Left cardiac atrium (tissue), 4 donors: ENCODE measurements at regions not wholly inside any gene's neighbourhood (a gene's known extent, or its start where the extent isn't known, plus 50 kb on each side); places are given as distances from the start of the nearest gene placed in this dataset.

Source experiments
- ATAC-seq, 2 donors: fragments of 200-7000 bp; cut with Tn5 transposase; one replicate each; pipeline ENCODE4 v1.9.1; 2020; ENCODE audit warnings: mild to moderate bottlenecking in 2 of 2, moderate library complexity in 2 of 2
- DNase-seq: peaks from one replicate; pipeline ENCODE4 v3.0.0-alpha.2; 2020
- intact Hi-C, 2 donors: fragments of 100-400 bp; cut with DNase I; formaldehyde crosslinking; loops; one replicate each; pipeline versions ENCODE4 v1.14.1 to v1.15.1; 2022 to 2023
- donor health status: DM: no; HTN: yes; CAD: no.
- donor health status: DM: no; HTN: yes; CAD: no; lungs with severe emphysema.
- donor health status: DM: yes; HTN: yes; CAD: no.
- donor health status: Dilated cardiomyopathy.

DNA sequence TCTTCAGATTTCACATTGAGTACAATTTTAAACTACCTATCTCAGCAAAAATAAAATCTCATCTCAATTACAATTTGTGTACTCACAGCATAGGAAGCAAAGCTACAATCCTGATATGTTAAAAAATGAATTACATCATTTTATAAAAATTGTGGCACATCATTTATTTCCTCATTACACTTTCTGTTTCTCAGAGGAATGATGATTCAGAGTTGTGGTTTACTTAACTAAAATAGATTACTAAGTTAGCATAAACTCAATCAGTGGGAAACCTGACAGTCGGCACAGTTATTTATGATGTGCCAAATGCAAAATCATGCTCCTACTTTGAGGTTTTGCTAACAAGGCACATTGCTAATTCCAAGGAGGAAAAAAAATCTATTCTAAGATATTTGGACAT is 325.0 kb downstream of the FBXO8 start:
- intact Hi-C loops, result no loop called here
- DNase-seq (no peak), ATAC-seq (peak in 1 of 2 donors; percentile 57)

DNA sequence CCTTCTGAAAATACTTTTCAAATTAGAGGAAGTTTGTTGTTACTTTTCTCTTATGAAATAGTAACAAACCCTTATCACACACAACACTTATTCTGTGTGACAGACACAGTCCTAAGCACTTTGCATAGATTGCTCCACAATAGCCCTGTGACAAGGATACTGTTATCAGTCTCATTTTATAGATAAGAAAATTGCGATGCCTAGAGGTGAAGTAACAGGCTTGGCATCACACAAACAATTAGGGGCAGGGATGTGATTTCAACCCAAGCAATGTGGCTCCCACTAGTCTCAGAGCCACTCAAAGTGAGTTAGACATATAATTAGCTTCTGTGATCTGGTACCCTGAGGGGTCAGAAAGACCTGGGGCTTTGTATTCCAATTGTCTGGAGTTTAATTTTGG is 339.9 kb downstream of the FBXO8 start:
- peak in 1 of 2 donors; percentile 33 for ATAC-seq
- intact Hi-C loops, result no loop called here

DNA sequence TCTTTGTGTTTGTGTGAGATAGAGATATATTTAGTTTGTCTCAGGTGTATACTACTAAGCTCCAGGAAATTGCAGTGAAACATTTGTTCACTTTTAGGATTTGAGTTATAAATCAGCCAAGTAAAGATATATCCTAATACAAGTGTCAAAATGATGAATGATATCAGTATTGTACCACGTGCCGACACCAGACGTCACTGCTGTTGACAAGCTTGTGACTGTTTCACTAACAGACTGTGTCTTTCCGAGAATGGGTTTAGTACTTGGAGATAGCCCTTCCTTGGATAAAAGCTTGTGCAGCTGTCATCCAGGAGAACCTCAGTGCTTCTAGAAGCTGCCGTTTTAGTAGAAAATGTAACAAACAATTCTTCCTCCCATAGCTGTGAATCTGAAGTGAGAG is 343.3 kb downstream of the FBXO8 start:
- no peak for ATAC-seq
- intact Hi-C loops, result no loop called here
- no peak for DNase-seq

More for the DNA sequence above, 339.9 kb downstream of the FBXO8 start:
- no peak for DNase-seq

DNA sequence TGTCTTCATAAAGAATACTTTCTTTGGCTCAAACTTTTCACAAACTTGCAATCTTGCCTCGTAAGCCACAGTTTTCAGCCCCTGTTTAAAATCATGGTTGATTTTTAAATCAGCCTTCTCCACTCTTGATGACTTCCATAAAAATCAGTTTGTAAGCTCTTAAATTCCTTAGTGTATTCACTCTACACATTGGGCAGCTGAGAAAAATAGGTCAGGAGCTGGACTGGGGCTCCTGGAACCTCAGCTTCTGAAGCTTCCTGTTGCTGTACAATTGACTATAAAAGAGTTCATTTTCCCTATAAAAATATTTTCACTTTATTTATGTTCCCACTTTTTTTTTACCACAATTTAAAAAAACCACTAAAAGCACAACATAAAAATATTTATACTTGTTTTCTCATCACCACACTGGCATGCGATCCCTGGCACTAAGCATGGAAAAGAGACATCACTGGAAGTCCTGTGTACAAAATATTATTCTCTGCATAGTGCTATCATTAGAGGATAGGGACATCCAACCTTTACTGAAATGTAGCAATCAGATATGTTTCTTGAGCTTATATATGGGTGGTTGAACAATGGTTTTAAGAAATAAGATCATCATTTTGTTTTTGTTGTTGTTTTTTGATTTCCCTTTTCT is 345.7 kb downstream of the FBXO8 start:
- DNase-seq (peak; percentile 24), ATAC-seq (no peak)
- intact Hi-C loops, result no loop called here

DNA sequence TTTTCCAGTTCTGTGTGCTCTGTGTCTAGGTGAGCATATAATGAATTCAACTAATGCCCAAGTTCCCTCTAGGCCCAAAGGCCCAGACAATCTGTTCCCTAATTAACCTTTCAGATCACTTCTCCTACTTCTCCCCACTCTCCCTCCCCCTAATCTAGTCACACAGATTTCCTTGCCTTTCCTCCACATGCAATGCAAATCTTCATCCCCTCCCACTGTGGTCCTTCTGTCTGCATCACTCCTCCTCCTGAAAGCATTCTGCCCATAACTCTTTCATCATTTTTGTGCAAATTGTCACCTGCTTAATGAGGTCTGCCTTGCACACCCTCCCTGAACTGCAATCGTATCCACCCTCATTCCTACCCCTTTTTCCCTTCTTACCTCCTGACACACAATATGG is 346.6 kb downstream of the FBXO8 start:
- intact Hi-C loops, result no loop called here
- no peak for DNase-seq
- no peak for ATAC-seq

DNA sequence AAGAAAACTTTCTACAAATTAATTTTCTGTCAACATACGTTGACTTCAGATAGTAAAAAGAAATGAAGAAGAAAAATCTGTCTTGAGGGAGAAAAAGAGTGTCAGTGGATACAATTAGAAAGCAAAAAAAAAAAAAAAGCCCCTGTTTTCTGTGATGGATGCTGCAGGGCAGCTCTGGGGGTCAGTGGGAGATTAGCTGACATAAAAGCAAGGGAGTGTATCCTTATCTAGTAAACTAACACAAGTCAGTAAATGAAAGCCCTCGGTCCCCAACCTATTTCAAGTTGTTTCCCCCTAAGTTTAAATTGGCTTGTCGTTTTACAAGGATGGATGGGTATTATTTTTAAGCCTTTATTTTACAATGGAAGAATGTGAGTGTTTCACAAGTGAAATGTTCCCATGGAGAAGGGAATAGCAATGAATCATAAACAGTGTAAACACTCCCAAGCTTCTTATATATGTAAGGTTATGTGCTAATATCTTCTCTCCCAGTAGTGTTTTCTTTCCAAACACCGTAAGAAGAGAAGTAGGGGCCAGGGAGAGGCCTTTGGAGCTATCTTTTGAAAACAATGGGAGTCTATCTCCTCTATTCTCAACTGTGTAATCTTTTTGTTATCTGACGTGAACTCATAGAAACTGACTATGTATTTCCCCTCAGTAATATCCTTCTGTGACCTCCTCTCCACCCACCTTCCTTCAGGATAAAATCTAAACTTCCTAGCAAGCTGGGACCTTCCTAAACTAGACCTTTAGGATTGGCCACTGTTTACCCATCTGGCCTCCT is 347.7 kb downstream of the FBXO8 start:
- DNase-seq (no peak), ATAC-seq (peak in 1 of 2 donors; percentile 71)
- intact Hi-C loops, result no loop called here

DNA sequence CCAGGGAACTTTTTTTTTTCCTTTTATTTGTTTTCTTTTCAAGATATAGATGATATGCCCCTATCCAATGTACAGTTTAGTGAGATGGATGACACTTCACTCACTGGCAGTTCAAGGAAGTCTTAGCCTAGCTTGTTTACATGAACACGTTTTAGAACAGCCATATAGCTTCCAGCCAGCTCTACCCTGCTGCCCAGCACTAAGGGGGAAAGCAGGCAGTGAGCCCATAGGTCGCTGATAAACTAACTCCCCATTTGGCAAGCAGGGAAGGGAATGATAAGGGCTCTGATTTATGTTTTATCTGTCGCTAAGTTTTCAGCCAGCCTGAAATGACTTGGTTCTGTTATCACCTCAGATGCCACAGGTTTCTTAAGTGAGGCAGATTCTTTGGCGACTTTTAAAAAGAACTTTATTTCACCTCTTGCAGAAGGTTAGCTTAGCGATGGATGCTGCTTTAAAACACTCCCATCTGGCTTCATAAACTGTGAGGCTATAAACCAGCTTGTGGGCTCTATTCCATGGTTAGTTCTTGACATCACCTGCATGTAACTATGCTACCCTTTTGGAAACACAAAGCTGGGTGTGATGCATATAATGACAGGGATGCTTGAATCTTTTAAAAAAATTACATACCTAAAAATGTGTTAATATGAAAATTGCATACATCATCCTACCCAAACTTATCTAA is 348.4 kb downstream of the FBXO8 start:
- peak in 1 of 2 donors; percentile 69 for ATAC-seq
- intact Hi-C loops, result no loop called here
- no peak for DNase-seq

DNA sequence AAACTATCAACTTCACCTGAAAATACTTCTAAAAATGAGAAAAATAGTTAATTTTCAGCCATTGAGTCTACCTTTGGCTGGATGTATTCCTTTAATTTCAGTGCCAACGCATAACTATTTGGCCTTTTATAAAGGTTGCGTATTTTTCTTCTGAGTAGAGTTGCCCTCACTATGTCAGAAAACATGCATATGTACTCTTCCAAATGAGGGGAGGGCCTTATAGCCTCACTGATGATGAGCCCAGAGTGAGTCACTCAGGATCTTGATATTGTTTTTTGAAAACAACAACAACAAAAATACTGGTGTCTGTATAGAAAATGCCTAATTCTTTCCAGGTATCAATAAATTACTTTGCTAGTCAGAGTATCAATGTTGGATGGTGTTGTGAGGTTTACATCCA is 349.3 kb downstream of the FBXO8 start:
- ATAC-seq, result no peak
- DNase-seq, result no peak
- intact Hi-C loops, result no loop called here

DNA sequence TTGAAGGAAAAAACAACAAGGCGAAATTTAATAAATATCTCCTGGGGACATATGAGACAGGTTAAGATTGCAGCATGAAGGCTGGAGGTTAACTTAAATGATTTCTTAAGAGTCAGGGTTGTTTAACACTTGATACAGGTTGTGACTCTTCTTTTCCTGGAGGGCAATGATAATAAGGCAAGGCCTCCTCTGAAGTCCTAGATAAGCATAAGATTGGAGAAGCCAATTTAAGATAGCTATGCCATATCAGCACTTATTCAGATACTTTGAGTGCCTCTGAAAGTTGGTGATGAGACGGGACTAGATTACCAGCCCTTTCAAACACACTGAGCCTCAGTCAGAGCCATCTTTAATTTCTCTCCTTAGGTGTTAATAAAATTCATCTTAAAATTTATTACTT is 350.8 kb downstream of the FBXO8 start:
- intact Hi-C loops, result no loop called here
- no peak for DNase-seq
- ATAC-seq, result no peak

DNA sequence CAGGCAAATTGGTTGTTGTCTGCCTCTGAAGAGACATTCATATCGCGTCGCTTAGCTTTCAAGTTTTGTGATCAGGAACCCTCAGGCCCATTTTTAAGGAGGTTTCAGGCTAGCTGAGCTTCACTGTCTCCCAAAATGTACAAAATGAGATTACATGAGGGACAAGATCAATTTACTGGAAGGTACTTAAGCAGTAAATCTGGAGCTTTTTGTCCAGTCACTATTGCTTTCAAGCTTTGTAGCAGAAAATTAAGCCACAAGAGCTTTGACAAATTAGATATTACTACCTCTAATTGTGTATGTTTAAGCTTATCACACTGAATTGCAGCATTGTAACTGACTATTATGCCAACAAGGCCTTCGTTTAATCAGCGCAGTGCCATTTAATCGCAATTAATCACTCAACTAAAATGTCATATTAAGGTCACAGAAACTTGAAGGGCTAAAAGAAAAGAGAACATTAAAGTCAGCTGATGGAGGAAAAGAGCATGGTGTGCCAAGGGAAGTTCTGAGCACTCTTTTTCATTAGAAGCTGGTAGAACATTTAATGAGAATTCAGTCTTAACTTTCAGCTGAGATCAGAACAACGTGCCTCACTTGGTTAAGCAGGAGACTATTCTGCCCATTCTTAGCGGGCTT is 353.0 kb downstream of the FBXO8 start:
- intact Hi-C loops, result no loop called here
- no peak for ATAC-seq
- no peak for DNase-seq

DNA sequence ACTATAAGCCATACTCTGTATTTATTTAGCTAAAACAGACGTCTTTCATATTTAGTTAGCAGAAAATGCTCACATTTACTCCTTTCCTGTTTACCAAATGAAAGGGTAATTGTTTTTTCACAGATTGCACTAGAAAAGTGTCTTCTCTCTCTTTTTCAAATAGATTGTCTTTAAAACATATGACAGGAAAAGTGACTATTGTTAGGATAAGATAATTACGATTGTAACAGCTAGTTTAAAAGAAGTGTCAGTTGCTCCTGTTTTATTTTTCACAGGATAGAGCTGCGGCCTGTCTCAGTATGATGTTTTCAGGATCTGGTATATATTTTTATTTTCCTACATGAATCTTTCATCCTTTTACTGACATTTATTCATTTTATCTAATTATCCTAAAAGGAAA is 353.5 kb downstream of the FBXO8 start:
- DNase-seq (no peak), ATAC-seq (no peak)
- intact Hi-C loops, result no loop called here

DNA sequence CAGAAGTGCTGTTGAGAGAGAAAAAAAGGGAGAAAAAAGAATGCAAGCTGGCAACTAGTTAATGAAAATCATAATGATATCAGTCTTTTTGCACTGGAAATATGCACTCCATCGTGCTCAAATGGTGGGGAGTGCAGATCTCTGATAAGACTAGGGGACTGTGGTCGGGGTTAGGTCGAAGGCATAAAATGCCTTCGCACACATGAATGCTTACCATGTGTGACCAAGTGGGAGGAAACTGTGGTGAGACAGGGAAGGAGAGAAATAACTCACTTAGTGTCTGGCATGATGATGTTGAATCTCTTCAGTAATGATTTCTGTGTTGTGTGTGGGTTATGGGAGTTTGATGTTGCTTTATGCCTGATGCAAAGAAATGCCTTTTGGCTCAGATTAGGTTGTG is 358.9 kb downstream of the FBXO8 start:
- ATAC-seq (peak in 1 of 2 donors; percentile 18), DNase-seq (no peak)
- intact Hi-C loops, result no loop called here

DNA sequence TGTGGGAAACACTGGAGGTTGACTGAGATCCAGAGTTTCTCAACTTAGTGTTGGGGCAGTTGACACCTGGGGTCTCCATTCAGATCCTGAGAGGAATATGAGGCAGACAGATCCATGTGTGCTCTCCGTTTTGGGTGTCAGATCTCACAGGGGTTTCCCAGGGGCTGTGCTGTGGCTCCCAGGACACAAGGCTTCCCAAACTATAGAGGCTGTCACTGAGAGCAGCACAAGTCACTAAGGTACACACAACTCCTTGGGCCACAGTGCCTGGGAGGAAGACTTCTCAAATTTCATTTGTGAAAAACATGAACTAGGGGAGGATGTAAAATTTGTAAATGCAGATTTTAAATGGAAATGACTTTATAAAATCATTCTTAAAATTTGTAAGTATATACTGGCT is 363.6 kb downstream of the FBXO8 start:
- DNase-seq (no peak), ATAC-seq (no peak)
- intact Hi-C loops, result no loop called here

DNA sequence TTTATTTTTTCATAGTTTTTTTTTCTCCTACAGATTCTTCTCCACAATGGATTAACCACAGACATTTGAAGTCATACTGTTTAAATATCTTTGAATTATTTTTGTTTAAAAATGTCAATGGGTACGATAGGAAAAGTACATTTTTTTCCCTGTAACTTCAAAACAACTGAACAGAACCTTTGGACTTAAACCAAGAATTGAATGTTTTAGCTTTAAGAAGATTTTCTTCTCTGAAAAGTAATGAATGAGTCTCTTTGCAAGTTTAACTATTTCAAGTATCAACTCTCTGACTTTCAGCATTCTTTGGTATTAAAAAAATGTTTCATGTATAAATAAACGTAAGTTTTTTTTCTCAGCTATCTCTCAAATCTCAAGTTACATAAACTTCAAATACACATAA is 364.3 kb downstream of the FBXO8 start:
- intact Hi-C loops, result no loop called here
- ATAC-seq, result no peak
- DNase-seq, result no peak

DNA sequence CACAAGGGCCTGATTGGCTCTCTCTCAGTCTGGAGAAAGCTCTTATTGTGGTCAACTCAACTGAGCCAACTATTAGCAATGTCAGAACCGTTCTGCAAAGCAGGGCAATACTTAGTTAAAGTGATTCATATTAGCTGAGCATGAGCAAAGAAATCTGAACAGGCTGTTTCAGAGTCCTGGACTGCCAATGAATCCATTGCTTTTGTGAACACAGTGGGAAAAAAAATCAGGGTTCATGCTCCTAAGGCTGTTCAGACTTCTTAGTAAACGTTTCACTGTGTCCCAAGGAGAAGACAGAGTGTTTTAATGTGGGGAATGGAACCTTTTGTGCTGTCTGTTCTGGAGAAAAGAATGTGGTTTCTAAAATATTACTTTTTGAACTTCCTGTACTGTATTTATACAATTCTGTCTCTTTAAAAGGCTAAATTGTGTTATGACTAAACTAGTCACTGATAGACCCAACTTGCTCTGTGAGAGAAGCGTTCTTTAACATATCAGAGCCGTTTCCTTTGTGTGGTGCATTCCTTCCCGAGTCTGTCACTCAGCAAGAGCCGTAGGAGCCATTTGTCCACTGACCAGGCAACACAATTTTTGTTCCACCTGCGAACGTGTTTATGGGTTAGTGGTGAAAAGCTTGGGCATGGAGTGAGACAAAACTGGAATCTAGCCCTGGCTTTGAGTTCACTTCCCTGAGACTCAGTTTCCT is 366.1 kb downstream of the FBXO8 start:
- intact Hi-C loops, result no loop called here
- ATAC-seq (peak; percentile 70 to 91), DNase-seq (no peak)

DNA sequence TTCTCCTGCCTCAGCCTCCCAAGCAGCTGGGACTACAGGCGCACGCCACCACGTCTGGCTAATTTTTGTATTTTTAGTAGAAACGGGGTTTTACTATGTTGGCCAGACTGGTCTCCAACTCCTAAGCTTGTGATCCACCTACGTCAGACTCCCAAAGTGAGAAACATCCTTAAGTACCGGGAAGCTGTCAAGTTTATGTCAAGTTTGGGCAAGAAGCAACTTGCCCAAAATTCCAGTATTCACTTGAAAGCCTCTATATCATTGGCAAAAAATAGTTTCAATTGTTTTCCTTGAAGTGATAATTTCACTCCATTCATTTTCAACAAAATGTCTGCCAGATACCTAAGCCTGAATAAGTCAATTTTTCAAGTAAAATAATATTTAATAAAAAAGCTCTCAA is 370.0 kb downstream of the FBXO8 start:
- ATAC-seq (no peak), DNase-seq (no peak)
- intact Hi-C loops, result no loop called here

DNA sequence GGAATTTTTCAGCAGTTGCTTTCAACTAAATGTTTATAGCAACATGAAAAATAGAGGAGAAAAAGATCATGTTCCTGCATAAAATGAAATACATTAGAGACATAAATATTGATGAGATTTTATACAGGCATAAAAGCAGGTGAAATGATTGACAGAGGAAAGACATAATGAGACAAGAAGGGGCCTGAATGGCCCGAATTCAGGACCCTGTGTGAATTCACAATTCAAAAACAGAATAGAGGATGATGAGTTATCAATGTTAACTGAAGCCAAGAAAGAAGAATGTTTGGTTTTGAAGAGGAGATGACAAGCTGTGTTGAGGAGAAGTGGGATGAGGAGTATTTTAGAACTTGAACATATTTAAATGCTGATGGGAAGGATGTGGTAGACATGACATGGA is 371.1 kb downstream of the FBXO8 start:
- intact Hi-C loops, result no loop called here
- DNase-seq (no peak), ATAC-seq (no peak)

DNA sequence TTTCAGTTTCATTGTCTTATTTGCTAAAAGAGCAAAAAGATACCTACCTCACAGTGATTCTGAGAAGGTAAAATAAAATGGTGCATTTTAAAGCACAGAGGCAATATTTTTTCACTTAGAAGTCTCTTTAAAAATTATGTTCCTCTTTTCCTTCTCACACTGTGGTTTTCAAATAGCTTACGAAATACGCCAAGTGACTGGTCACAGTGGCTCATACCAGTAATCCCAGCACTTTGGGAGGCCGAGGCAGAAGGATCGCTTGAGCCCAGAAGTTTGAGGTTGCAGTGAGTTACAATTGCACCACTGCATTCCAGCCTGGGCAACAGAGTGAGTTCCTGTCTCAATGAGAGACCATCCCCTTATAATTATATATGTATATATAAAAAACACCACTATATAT is 372.6 kb downstream of the FBXO8 start:
- intact Hi-C loops, result no loop called here
- ATAC-seq (no peak), DNase-seq (no peak)

DNA sequence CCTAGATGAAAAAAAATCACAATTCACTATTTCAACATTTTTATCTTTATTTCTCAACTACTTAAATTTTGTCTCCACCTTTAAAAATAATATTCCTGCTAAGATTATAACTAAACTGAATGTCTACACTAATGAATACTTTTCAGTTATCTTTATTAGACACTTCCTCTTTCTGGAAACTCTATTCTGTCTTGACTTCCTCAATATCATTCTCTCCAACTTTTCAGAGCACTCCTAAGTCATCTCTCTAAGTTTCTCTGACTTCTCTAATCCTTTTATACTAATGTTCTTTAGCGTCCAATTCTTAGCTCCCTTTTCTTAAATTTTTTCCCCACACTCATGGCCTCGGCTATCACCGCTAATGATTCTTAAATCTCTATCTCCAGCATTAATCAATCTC is 374.2 kb downstream of the FBXO8 start:
- ATAC-seq (no peak), DNase-seq (no peak)
- intact Hi-C loops, result no loop called here

DNA sequence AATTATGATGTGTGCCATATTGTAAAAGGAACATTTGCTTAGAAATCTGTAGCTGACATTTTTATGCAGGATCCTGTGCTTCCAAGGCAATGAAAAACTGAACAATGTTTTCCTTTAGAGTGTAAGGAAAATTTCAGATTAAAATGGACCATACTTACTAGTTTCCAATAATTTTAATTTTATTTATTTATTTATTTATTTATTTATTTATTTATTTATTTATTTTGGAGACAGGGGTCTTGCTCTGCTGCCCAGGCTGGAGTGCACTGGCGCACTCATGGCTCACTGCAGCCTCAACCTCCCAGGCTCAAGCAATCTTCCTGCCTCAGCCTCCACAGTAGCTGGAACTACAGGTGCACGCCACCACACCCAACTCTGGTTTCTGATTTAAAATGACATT is 369.8 kb upstream of the HAND2 start:
- DNase-seq (no peak), ATAC-seq (no peak)
- intact Hi-C loops, result no loop called here
